Panc1 (cell line): ENCODE measurements at regions not wholly inside any gene's neighbourhood (a gene's known extent, or its start where the extent isn't known, plus 50 kb on each side); places are given as distances from the start of the nearest gene placed in this dataset.

ENCODE experiments used
- POLR2AphosphoS5 ChIP-seq: IDR thresholded peaks from 2 replicates; pipeline ENCODE4 v1.6.1; 2012; ENCODE audit warnings: mild to moderate bottlenecking, low read depth, low read length, moderate library complexity
- REST ChIP-seq, 2 experiments: IDR thresholded peaks; 2 replicates each; pipeline ENCODE4 v1.6.1; 2011 to 2012; ENCODE audit warnings: low read depth in 2 of 2, control low read depth in 1 of 2, low read length in 1 of 2, mild to moderate bottlenecking in 1 of 2, moderate library complexity in 1 of 2; ENCODE audit not compliant: insufficient read depth in 1 of 2
- SIN3A ChIP-seq: IDR thresholded peaks from 2 replicates; pipeline ENCODE4 v1.6.1; 2012; ENCODE audit warnings: low read depth, mild to moderate bottlenecking, low read length, moderate library complexity, borderline replicate concordance; ENCODE audit not compliant: insufficient read depth
- TCF7L2 ChIP-seq: IDR thresholded peaks from 2 replicates; pipeline ENCODE4 v1.6.1; 2011; ENCODE audit warnings: mild to moderate bottlenecking, low read depth, low read length, inconsistent platforms
- TF ChIP-seq, protein P1 (sequence below): fragments of 450-650 bp; IDR thresholded peaks from 2 replicates; pipeline ENCODE4 v1.5.1; 2017; ENCODE audit warnings: mild to moderate bottlenecking

DNA sequence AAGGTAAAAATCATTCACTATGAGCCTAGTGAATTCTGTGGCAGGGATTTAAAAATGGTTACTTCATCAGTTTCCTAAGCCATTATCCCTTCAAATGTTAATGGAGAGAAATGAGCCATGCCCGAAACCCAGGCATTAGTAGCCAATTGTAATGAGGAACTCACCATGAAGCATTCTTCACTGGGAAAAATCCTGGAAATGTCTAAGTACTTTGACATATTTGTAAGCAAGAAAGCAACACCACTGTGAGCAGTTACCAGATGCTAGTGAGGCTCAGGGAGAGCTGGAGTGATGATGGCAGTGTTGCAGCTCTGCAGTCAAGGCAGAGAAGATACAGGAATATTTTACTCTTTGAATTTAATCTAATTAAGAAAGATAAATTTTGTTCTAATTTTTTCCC is 220.0 kb upstream of the MBL2 start:
- TF ChIP-seq POLR2AphosphoS5 (no peak), REST (IDR thresholded peaks at IDR 0.05; ENCODE audit: insufficient read depth in 1 of 2, low read depth in 2 of 2, low read length in 1 of 2) (no peak), SIN3A (no peak), TCF7L2 (no peak)
- TF ChIP-seq, protein P1, sequence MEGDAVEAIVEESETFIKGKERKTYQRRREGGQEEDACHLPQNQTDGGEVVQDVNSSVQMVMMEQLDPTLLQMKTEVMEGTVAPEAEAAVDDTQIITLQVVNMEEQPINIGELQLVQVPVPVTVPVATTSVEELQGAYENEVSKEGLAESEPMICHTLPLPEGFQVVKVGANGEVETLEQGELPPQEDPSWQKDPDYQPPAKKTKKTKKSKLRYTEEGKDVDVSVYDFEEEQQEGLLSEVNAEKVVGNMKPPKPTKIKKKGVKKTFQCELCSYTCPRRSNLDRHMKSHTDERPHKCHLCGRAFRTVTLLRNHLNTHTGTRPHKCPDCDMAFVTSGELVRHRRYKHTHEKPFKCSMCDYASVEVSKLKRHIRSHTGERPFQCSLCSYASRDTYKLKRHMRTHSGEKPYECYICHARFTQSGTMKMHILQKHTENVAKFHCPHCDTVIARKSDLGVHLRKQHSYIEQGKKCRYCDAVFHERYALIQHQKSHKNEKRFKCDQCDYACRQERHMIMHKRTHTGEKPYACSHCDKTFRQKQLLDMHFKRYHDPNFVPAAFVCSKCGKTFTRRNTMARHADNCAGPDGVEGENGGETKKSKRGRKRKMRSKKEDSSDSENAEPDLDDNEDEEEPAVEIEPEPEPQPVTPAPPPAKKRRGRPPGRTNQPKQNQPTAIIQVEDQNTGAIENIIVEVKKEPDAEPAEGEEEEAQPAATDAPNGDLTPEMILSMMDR, result no peak
